Fibroblast of lung (primary cell): ENCODE measurements at regions not wholly inside any gene's neighbourhood (a gene's known extent, or its start where the extent isn't known, plus 50 kb on each side); places are given as distances from the start of the nearest gene placed in this dataset.

ENCODE experiments used
- DNase-seq, 2 donors: peaks; one replicate each; pipeline versions ENCODE4 v3.0.0 to v3.0.0-alpha.2; 2010; ENCODE audit warnings: low read depth in 2 of 2
- H2AFZ ChIP-seq: 2 replicates; pipeline ENCODE4 v1.5.1; 2012; ENCODE audit warnings: low read length, control low read depth, inconsistent platforms
- H3K27ac ChIP-seq: 2 replicates; pipeline ENCODE4 v1.5.1; 2011; ENCODE audit warnings: low read length, control low read depth; ENCODE audit not compliant: insufficient read depth
- H3K27me3 ChIP-seq: 2 replicates; pipeline ENCODE4 v1.5.1; 2011; ENCODE audit warnings: mild to moderate bottlenecking, low read length; ENCODE audit not compliant: control insufficient read depth, insufficient read depth
- H3K36me3 ChIP-seq: 2 replicates; pipeline ENCODE4 v1.5.1; 2011; ENCODE audit warnings: low read length; ENCODE audit not compliant: control insufficient read depth, insufficient read depth
- H3K4me1 ChIP-seq: 2 replicates; pipeline ENCODE4 v1.5.1; 2011; ENCODE audit warnings: low read length; ENCODE audit not compliant: control insufficient read depth, insufficient read depth; ENCODE audit errors: extremely low read depth
- H3K4me2 ChIP-seq: 2 replicates; pipeline ENCODE4 v1.5.1; 2011; ENCODE audit warnings: low read length, control low read depth; ENCODE audit not compliant: insufficient read depth; ENCODE audit errors: extremely low read depth
- H3K4me3 ChIP-seq, 4 experiments: fragments of 200-600 bp in 1 of 4; sonication (generic) in 1 of 4; replicated peaks in 1 of 4; 2 replicates each; pipeline ENCODE4 v1.5.1; 2011 to 2016; ENCODE audit warnings: low read length in 4 of 4, low read depth in 3 of 4, mild to moderate bottlenecking in 3 of 4, control low read depth in 2 of 4, inconsistent platforms in 1 of 4, mixed read lengths in 1 of 4; ENCODE audit not compliant: insufficient read depth in 1 of 4; ENCODE audit errors: control extremely low read depth in 1 of 4
- H3K79me2 ChIP-seq: 2 replicates; pipeline ENCODE4 v1.5.1; 2012; ENCODE audit warnings: mild to moderate bottlenecking, low read length, inconsistent platforms; ENCODE audit not compliant: control insufficient read depth, insufficient read depth
- H3K9ac ChIP-seq: 2 replicates; pipeline ENCODE4 v1.5.1; 2011; ENCODE audit warnings: mild to moderate bottlenecking, low read length, control low read depth; ENCODE audit not compliant: insufficient read depth
- H3K9me3 ChIP-seq: 2 replicates; pipeline ENCODE4 v1.5.1; 2012; ENCODE audit warnings: low read depth, low read length; ENCODE audit not compliant: control insufficient read depth, insufficient read depth
- H4K20me1 ChIP-seq: 2 replicates; pipeline ENCODE4 v1.5.1; 2011; ENCODE audit warnings: low read length; ENCODE audit not compliant: control insufficient read depth, insufficient read depth; ENCODE audit errors: extremely low read depth
- CTCF ChIP-seq, 2 donors: IDR thresholded peaks in 1 of 2; conservative IDR thresholded peaks in 1 of 2; 1 replicate in 1 of 2; 2 replicates in 1 of 2; pipeline ENCODE4 v1.5.1; 2011 to 2012; ENCODE audit warnings: low read length in 2 of 2, control low read depth in 1 of 2, inconsistent platforms in 1 of 2, low read depth in 1 of 2, mild to moderate bottlenecking in 1 of 2
- EZH2 ChIP-seq: IDR thresholded peaks from 2 replicates; pipeline ENCODE4 v1.5.1; 2012; ENCODE audit warnings: low read length, control low read depth, mild to moderate bottlenecking; ENCODE audit errors: missing control alignments

GRCh38 chr6:81169166-81169565, 583.3 kb downstream of the TENT5A start:
- peak; percentile 5 to 81 for DNase-seq
- no peak overlapping the region for H3K4me2 ChIP-seq
- H3K9me3 ChIP-seq = no peaks in the 10 kb centered on the region
- H3K36me3 ChIP-seq = no peaks in the 10 kb centered on the region
- no peaks in the 10 kb centered on the region for H4K20me1 ChIP-seq
- H3K9ac ChIP-seq = no peak overlapping the region
- H3K4me1 ChIP-seq = no peaks in the 10 kb centered on the region
- peak overlapping the region; percentile 39 for H2AFZ ChIP-seq
- H3K4me3 ChIP-seq = no peak overlapping the region
- no peak overlapping the region for H3K27ac ChIP-seq
- TF ChIP-seq EZH2 (no peak), CTCF (conservative IDR thresholded peaks at IDR 0.05 in 1 of 2, IDR thresholded peaks at IDR 0.05 in 1 of 2; ENCODE audit: low read depth in 1 of 2, low read length in 2 of 2) (no peak)
- H3K27me3 ChIP-seq = no peaks in the 10 kb centered on the region
- no peaks in the 10 kb centered on the region for H3K79me2 ChIP-seq

GRCh38 chr6:81166770-81167169, 585.7 kb downstream of the TENT5A start:
- H3K27ac ChIP-seq = no peak overlapping the region
- no peak overlapping the region for H3K4me3 ChIP-seq
- TF ChIP-seq EZH2 = no peak
- TF ChIP-seq CTCF (conservative IDR thresholded peaks at IDR 0.05 in 1 of 2, IDR thresholded peaks at IDR 0.05 in 1 of 2; ENCODE audit: low read depth in 1 of 2, low read length in 2 of 2) = no peak
- no peaks in the 10 kb centered on the region for H3K27me3 ChIP-seq
- no peak overlapping the region for H3K4me2 ChIP-seq
- H3K36me3 ChIP-seq = no peaks in the 10 kb centered on the region
- no peaks in the 10 kb centered on the region for H3K79me2 ChIP-seq
- H3K4me1 ChIP-seq = no peaks in the 10 kb centered on the region
- no peak overlapping the region for H3K9ac ChIP-seq
- no peaks in the 10 kb centered on the region for H3K9me3 ChIP-seq
- peak; percentile 34 to 88 for DNase-seq
- no peaks in the 10 kb centered on the region for H4K20me1 ChIP-seq
- no peak overlapping the region for H2AFZ ChIP-seq

GRCh38 chr6:81158956-81159355, 593.5 kb downstream of the TENT5A start:
- no peaks in the 10 kb centered on the region for H3K4me1 ChIP-seq
- H4K20me1 ChIP-seq = no peaks in the 10 kb centered on the region
- TF ChIP-seq CTCF (conservative IDR thresholded peaks at IDR 0.05 in 1 of 2, IDR thresholded peaks at IDR 0.05 in 1 of 2; ENCODE audit: low read depth in 1 of 2, low read length in 2 of 2) (no peak), EZH2 (no peak)
- no peaks in the 10 kb centered on the region for H3K9me3 ChIP-seq
- no peaks in the 10 kb centered on the region for H3K79me2 ChIP-seq
- peak in 1 of 2 donors; percentile 76 for DNase-seq
- no peak overlapping the region for H3K9ac ChIP-seq
- no peak overlapping the region for H3K4me2 ChIP-seq
- no peak overlapping the region for H3K27ac ChIP-seq
- no peaks in the 10 kb centered on the region for H3K36me3 ChIP-seq
- H2AFZ ChIP-seq = no peak overlapping the region
- H3K27me3 ChIP-seq = no peaks in the 10 kb centered on the region
- no peak overlapping the region for H3K4me3 ChIP-seq
